ENCODE measurements at regions not wholly inside any gene's neighbourhood (a gene's known extent, or its start where the extent isn't known, plus 50 kb on each side); places are given as distances from the start of the nearest gene placed in this dataset.

GRCh38 chr10:106440355-106440754, 724.2 kb downstream of the SORCS1 start:
- no peaks in the 10 kb centered on the region for H3K36me3 Mint-ChIP-seq (ENCODE audit: low read depth)
- no peak overlapping the region for H3K4me3 Mint-ChIP-seq
- no peak for DNase-seq
- no peaks in the 10 kb centered on the region for H3K4me1 Mint-ChIP-seq
- intact Hi-C loops (cut with micrococcal nuclease), result no loop called here
- no peaks in the 10 kb centered on the region for H3K9me3 Mint-ChIP-seq
- H3K27ac Mint-ChIP-seq, result no peak overlapping the region
- no peaks in the 10 kb centered on the region for H3K27me3 Mint-ChIP-seq

- no peaks in the 10 kb centered on the region for H3K36me3 Mint-ChIP-seq (ENCODE audit: low read depth)
- H3K4me3 Mint-ChIP-seq, result no peak overlapping the region
- no peak for DNase-seq
- intact Hi-C loops (cut with micrococcal nuclease), result no loop called here
- H3K4me1 Mint-ChIP-seq, result no peaks in the 10 kb centered on the region
- H3K9me3 Mint-ChIP-seq, result no peaks in the 10 kb centered on the region
- H3K27ac Mint-ChIP-seq, result no peak overlapping the region
- no peaks in the 10 kb centered on the region for H3K27me3 Mint-ChIP-seq
These were observed 725.1 kb downstream of the SORCS1 start for GRCh38 chr10:106439366-106439765.

GRCh38 chr10:106438386-106438785, 726.1 kb downstream of the SORCS1 start:
- no peaks in the 10 kb centered on the region for H3K4me1 Mint-ChIP-seq
- no peak overlapping the region for H3K4me3 Mint-ChIP-seq
- H3K27ac Mint-ChIP-seq, result no peak overlapping the region
- no peaks in the 10 kb centered on the region for H3K9me3 Mint-ChIP-seq
- intact Hi-C loops (cut with micrococcal nuclease), result no loop called here
- no peaks in the 10 kb centered on the region for H3K36me3 Mint-ChIP-seq (ENCODE audit: low read depth)
- H3K27me3 Mint-ChIP-seq, result no peaks in the 10 kb centered on the region
- DNase-seq, result no peak

GRCh38 chr10:106436123-106436715, 728.3 kb downstream of the SORCS1 start:
- no peaks in the 10 kb centered on the region for H3K27me3 Mint-ChIP-seq
- no peaks in the 10 kb centered on the region for H3K36me3 Mint-ChIP-seq (ENCODE audit: low read depth)
- no peak overlapping the region for H3K27ac Mint-ChIP-seq
- H3K4me3 Mint-ChIP-seq, result no peak overlapping the region
- no peaks in the 10 kb centered on the region for H3K4me1 Mint-ChIP-seq
- DNase-seq, result no peak
- intact Hi-C loops (cut with micrococcal nuclease), result no loop called here
- H3K9me3 Mint-ChIP-seq, result no peaks in the 10 kb centered on the region

GRCh38 chr10:106435081-106435480, 729.4 kb downstream of the SORCS1 start:
- no peak overlapping the region for H3K4me3 Mint-ChIP-seq
- H3K36me3 Mint-ChIP-seq (ENCODE audit: low read depth), result no peaks in the 10 kb centered on the region
- intact Hi-C loops (cut with micrococcal nuclease), result no loop called here
- DNase-seq, result no peak
- H3K4me1 Mint-ChIP-seq, result no peaks in the 10 kb centered on the region
- H3K27me3 Mint-ChIP-seq, result no peaks in the 10 kb centered on the region
- no peak overlapping the region for H3K27ac Mint-ChIP-seq
- H3K9me3 Mint-ChIP-seq, result no peaks in the 10 kb centered on the region

GRCh38 chr10:106424981-106425380, 739.5 kb downstream of the SORCS1 start:
- Mint-ChIP-seq H3K27me3 (no peaks in the 10 kb centered on the region), H3K4me1 (no peaks in the 10 kb centered on the region), H3K27ac (no peak overlapping the region), H3K9me3 (peaks cover 9% of the 10 kb centered on the region), H3K36me3 (ENCODE audit: low read depth) (no peaks in the 10 kb centered on the region), H3K4me3 (no peak overlapping the region)
- intact Hi-C loops (cut with micrococcal nuclease), result no loop called here
- DNase-seq, result no peak

GRCh38 chr10:106424054-106424453, 740.5 kb downstream of the SORCS1 start:
- no peak overlapping the region for H3K4me3 Mint-ChIP-seq
- no peaks in the 10 kb centered on the region for H3K27me3 Mint-ChIP-seq
- no peak for DNase-seq
- H3K9me3 Mint-ChIP-seq, result peaks cover 9% of the 10 kb centered on the region
- no peak overlapping the region for H3K27ac Mint-ChIP-seq
- H3K4me1 Mint-ChIP-seq, result no peaks in the 10 kb centered on the region
- no peaks in the 10 kb centered on the region for H3K36me3 Mint-ChIP-seq (ENCODE audit: low read depth)
- intact Hi-C loops (cut with micrococcal nuclease), result no loop called here

- no peak for DNase-seq
- Mint-ChIP-seq H3K27ac (no peak overlapping the region), H3K4me3 (no peak overlapping the region), H3K9me3 (no peaks in the 10 kb centered on the region), H3K27me3 (no peaks in the 10 kb centered on the region), H3K36me3 (ENCODE audit: low read depth) (no peaks in the 10 kb centered on the region), H3K4me1 (no peaks in the 10 kb centered on the region)
- intact Hi-C loops (cut with micrococcal nuclease), result no loop called here
These were observed 754.2 kb downstream of the SORCS1 start for GRCh38 chr10:106410331-106410730.

GRCh38 chr10:106405141-106405540, 759.4 kb downstream of the SORCS1 start:
- Mint-ChIP-seq H3K27me3 (no peaks in the 10 kb centered on the region), H3K36me3 (ENCODE audit: low read depth) (no peaks in the 10 kb centered on the region), H3K4me1 (no peaks in the 10 kb centered on the region), H3K9me3 (no peaks in the 10 kb centered on the region), H3K27ac (no peak overlapping the region), H3K4me3 (no peak overlapping the region)
- DNase-seq, result no peak
- intact Hi-C loops (cut with micrococcal nuclease), result no loop called here

GRCh38 chr10:106402458-106402857, 762.0 kb downstream of the SORCS1 start:
- no peak overlapping the region for H3K4me3 Mint-ChIP-seq
- no peaks in the 10 kb centered on the region for H3K36me3 Mint-ChIP-seq (ENCODE audit: low read depth)
- H3K27me3 Mint-ChIP-seq, result no peaks in the 10 kb centered on the region
- no peaks in the 10 kb centered on the region for H3K9me3 Mint-ChIP-seq
- no peaks in the 10 kb centered on the region for H3K4me1 Mint-ChIP-seq
- DNase-seq, result no peak
- H3K27ac Mint-ChIP-seq, result no peak overlapping the region
- intact Hi-C loops (cut with micrococcal nuclease), result no loop called here

- no peak for DNase-seq
- Mint-ChIP-seq H3K9me3 (no peaks in the 10 kb centered on the region), H3K27me3 (no peaks in the 10 kb centered on the region), H3K36me3 (ENCODE audit: low read depth) (no peaks in the 10 kb centered on the region), H3K4me3 (no peak overlapping the region), H3K27ac (no peak overlapping the region), H3K4me1 (no peaks in the 10 kb centered on the region)
- intact Hi-C loops (cut with micrococcal nuclease), result no loop called here
These were observed 762.5 kb downstream of the SORCS1 start for GRCh38 chr10:106401967-106402366.

- no peak overlapping the region for H3K27ac Mint-ChIP-seq
- DNase-seq, result no peak
- H3K36me3 Mint-ChIP-seq (ENCODE audit: low read depth), result no peaks in the 10 kb centered on the region
- no peaks in the 10 kb centered on the region for H3K4me1 Mint-ChIP-seq
- intact Hi-C loops (cut with micrococcal nuclease), result no loop called here
- no peaks in the 10 kb centered on the region for H3K9me3 Mint-ChIP-seq
- H3K27me3 Mint-ChIP-seq, result no peaks in the 10 kb centered on the region
- no peak overlapping the region for H3K4me3 Mint-ChIP-seq
These were observed 763.3 kb downstream of the SORCS1 start for GRCh38 chr10:106401161-106401560.

GRCh38 chr10:106399112-106399511, 765.4 kb downstream of the SORCS1 start:
- intact Hi-C loops (cut with micrococcal nuclease), result no loop called here
- Mint-ChIP-seq H3K36me3 (ENCODE audit: low read depth) (no peaks in the 10 kb centered on the region), H3K27ac (no peak overlapping the region), H3K4me3 (no peak overlapping the region), H3K4me1 (no peaks in the 10 kb centered on the region), H3K27me3 (no peaks in the 10 kb centered on the region), H3K9me3 (no peaks in the 10 kb centered on the region)
- DNase-seq, result no peak

- intact Hi-C loops (cut with micrococcal nuclease), result no loop called here
- H3K4me3 Mint-ChIP-seq, result no peak overlapping the region
- no peaks in the 10 kb centered on the region for H3K36me3 Mint-ChIP-seq (ENCODE audit: low read depth)
- no peak for DNase-seq
- no peaks in the 10 kb centered on the region for H3K4me1 Mint-ChIP-seq
- no peak overlapping the region for H3K27ac Mint-ChIP-seq
- no peaks in the 10 kb centered on the region for H3K9me3 Mint-ChIP-seq
- H3K27me3 Mint-ChIP-seq, result no peaks in the 10 kb centered on the region
These were observed 768.3 kb downstream of the SORCS1 start for GRCh38 chr10:106396192-106396591.

- H3K36me3 Mint-ChIP-seq (ENCODE audit: low read depth), result no peaks in the 10 kb centered on the region
- H3K4me3 Mint-ChIP-seq, result no peak overlapping the region
- H3K27me3 Mint-ChIP-seq, result no peaks in the 10 kb centered on the region
- DNase-seq, result no peak
- no peak overlapping the region for H3K27ac Mint-ChIP-seq
- intact Hi-C loops (cut with micrococcal nuclease), result no loop called here
- H3K9me3 Mint-ChIP-seq, result no peaks in the 10 kb centered on the region
- H3K4me1 Mint-ChIP-seq, result no peaks in the 10 kb centered on the region
These were observed 769.3 kb downstream of the SORCS1 start for GRCh38 chr10:106395041-106395749.
